Astrocyte of the cerebellum (primary cell): ENCODE measurements at regions not wholly inside any gene's neighbourhood (a gene's known extent, or its start where the extent isn't known, plus 50 kb on each side); places are given as distances from the start of the nearest gene placed in this dataset.

Experiments
- DNase-seq: peaks from one replicate; pipeline ENCODE4 v3.0.0-alpha.2; 2011; ENCODE audit warnings: low read depth
- H3K4me3 ChIP-seq: 2 replicates; pipeline ENCODE4 v1.5.1; 2011; ENCODE audit warnings: mild to moderate bottlenecking, low read depth, low read length, moderate library complexity
- CTCF ChIP-seq: IDR thresholded peaks from 2 replicates; pipeline ENCODE4 v1.5.1; 2012; ENCODE audit warnings: low read length, low read depth, moderate library complexity, mild to moderate bottlenecking; ENCODE audit errors: missing control alignments
- in situ Hi-C: cut with HindIII; loops from 2 replicates; pipeline ENCODE4 v1.10.0; 2017; ENCODE audit warnings: low sequenced_read_pairs

GRCh38 chr2:184520441-184520840 lies 77.9 kb upstream of the ZNF804A start:
- no peak overlapping the region for H3K4me3 ChIP-seq
- TF ChIP-seq CTCF = no peak
- DNase-seq = no peak
- in situ Hi-C loops = no loop called here

- H3K4me3 ChIP-seq = no peak overlapping the region
- TF ChIP-seq CTCF = no peak
- no peak for DNase-seq
- in situ Hi-C loops = no loop called here
Observed at GRCh38 chr2:184523732-184524131, 74.6 kb upstream of the ZNF804A start.

GRCh38 chr2:184524551-184525382 lies 73.6 kb upstream of the ZNF804A start:
- no peak for TF ChIP-seq CTCF
- DNase-seq = no peak
- in situ Hi-C loops = no loop called here
- no peak overlapping the region for H3K4me3 ChIP-seq

GRCh38 chr2:184527058-184527457 lies 71.3 kb upstream of the ZNF804A start:
- in situ Hi-C loops = no loop called here
- no peak overlapping the region for H3K4me3 ChIP-seq
- DNase-seq = no peak
- no peak for TF ChIP-seq CTCF

GRCh38 chr2:184528119-184528518 lies 70.2 kb upstream of the ZNF804A start:
- no peak for TF ChIP-seq CTCF
- H3K4me3 ChIP-seq = no peak overlapping the region
- no peak for DNase-seq
- in situ Hi-C loops = no loop called here

GRCh38 chr2:184530239-184530638 lies 68.1 kb upstream of the ZNF804A start:
- TF ChIP-seq CTCF = no peak
- no peak for DNase-seq
- in situ Hi-C loops = no loop called here
- H3K4me3 ChIP-seq = no peak overlapping the region
